Astrocyte of the spinal cord (primary cell): ENCODE measurements at regions not wholly inside any gene's neighbourhood (a gene's known extent, or its start where the extent isn't known, plus 50 kb on each side); places are given as distances from the start of the nearest gene placed in this dataset.
A peak's percentile ranks its signal among the peaks of the same experiment; 100 is the strongest.

Source experiments
- DNase-seq: peaks from one replicate; pipeline ENCODE4 v3.0.0; 2011; ENCODE audit warnings: low read depth, low spot score
- H3K4me3 ChIP-seq: 2 replicates; pipeline ENCODE4 v1.5.1; 2011; ENCODE audit warnings: low read depth, mild to moderate bottlenecking, low read length, moderate library complexity
- in situ Hi-C: cut with HindIII; loops from 2 replicates; pipeline ENCODE4 v1.10.0; 2017; ENCODE audit warnings: low sequenced_read_pairs
- TF ChIP-seq, protein P1 (sequence below): IDR thresholded peaks from 2 replicates; pipeline ENCODE4 v1.5.1; 2012; ENCODE audit warnings: low read depth, mild to moderate bottlenecking, low read length, inconsistent platforms

- in situ Hi-C loops: no loop called here
- TF ChIP-seq, protein P1, sequence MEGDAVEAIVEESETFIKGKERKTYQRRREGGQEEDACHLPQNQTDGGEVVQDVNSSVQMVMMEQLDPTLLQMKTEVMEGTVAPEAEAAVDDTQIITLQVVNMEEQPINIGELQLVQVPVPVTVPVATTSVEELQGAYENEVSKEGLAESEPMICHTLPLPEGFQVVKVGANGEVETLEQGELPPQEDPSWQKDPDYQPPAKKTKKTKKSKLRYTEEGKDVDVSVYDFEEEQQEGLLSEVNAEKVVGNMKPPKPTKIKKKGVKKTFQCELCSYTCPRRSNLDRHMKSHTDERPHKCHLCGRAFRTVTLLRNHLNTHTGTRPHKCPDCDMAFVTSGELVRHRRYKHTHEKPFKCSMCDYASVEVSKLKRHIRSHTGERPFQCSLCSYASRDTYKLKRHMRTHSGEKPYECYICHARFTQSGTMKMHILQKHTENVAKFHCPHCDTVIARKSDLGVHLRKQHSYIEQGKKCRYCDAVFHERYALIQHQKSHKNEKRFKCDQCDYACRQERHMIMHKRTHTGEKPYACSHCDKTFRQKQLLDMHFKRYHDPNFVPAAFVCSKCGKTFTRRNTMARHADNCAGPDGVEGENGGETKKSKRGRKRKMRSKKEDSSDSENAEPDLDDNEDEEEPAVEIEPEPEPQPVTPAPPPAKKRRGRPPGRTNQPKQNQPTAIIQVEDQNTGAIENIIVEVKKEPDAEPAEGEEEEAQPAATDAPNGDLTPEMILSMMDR: no peak
- DNase-seq: no peak
- no peak overlapping the region for H3K4me3 ChIP-seq
Observed at GRCh38 chr1:118317842-118318614, 133.0 kb upstream of the SPAG17 start.

DNA sequence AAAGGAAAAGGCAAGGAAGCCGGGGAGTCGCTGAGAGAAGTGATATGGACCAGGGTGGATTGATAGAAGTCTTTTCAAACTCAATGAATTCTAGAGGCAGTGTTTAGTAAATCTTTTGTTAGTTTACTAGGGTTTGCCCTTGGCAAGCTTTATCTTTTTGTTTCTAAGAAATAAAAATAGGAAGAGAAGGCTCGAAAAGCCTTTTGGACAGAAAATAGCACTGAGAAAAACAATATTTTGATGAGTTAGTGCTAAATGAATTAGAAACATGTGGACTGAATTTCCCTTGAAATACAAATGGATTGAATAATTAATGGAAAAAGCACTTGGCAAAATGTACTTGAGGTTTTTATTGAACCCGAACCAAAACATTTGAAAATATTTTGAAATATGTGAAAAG lies 121.8 kb upstream of the SPAG17 start:
- in situ Hi-C loops: no loop called here
- no peak overlapping the region for H3K4me3 ChIP-seq
- DNase-seq: no peak
- TF ChIP-seq, protein P1: no peak

- peak; percentile 2 for DNase-seq
- TF ChIP-seq, protein P1: peak; percentile 39
- in situ Hi-C loops: no loop called here
Observed at GRCh38 chr1:118304722-118305359, 119.8 kb upstream of the SPAG17 start.

GRCh38 chr1:118303534-118303933 lies 118.5 kb upstream of the SPAG17 start:
- no peak overlapping the region for H3K4me3 ChIP-seq
- in situ Hi-C loops: no loop called here
- TF ChIP-seq, protein P1: no peak
- DNase-seq: no peak

More at GRCh38 chr1:118304722-118305359, 119.8 kb upstream of the SPAG17 start:
- no peak overlapping the region for H3K4me3 ChIP-seq

DNA sequence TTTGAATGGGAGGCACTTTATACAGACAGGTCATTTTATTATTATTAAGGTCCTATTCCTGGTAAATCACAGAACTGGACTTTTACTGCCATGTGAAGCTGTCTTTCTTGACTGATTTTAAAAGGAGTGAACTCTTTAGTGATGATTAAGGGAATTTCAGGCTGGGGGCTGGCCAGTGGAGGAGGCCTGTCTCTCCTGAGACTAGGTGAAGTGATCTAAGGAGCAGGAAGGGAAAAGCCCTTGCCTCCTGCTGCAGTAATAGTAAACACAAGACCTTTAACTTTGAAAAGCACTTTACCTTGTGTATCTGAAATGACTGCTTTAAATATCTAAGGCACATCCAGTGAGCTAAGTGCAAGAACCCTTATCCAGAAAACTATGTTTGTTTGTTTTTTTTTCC lies 118.0 kb upstream of the SPAG17 start:
- in situ Hi-C loops: no loop called here
- DNase-seq: no peak
- TF ChIP-seq, protein P1: no peak
- H3K4me3 ChIP-seq: no peak overlapping the region

DNA sequence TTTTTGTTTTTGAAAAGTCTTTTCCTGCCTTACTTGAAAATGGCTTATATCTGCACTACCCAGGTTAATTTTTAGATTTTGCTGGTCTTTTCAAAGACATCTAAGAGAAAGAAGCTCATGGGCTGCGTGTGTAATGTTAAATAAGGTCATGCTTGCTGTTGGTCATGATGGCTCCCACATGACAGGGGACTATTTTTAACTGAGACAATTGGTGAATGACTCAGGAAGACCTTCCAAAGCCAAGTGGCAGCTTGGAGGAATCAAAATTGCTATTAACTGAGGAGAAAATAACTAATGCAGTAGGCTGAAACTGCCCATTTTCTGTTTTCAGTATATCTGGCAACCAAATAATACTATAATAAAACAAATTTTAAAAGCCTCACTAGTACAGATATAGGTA lies 117.1 kb upstream of the SPAG17 start:
- TF ChIP-seq, protein P1: no peak
- H3K4me3 ChIP-seq: no peak overlapping the region
- in situ Hi-C loops: no loop called here
- DNase-seq: no peak
